Vagina (tissue), 2 donors: ENCODE measurements at regions not wholly inside any gene's neighbourhood (a gene's known extent, or its start where the extent isn't known, plus 50 kb on each side); places are given as distances from the start of the nearest gene placed in this dataset.

Experiments used
- POLR2AphosphoS5 ChIP-seq, 2 donors: sonication (generic); formaldehyde crosslinking; IDR thresholded peaks; one replicate each; pipeline ENCODE4 v1.9.0; 2017; ENCODE audit warnings: antibody characterized with exemption in 2 of 2, mild to moderate bottlenecking in 2 of 2, low read depth in 1 of 2; ENCODE audit not compliant: insufficient read depth in 1 of 2
- TF ChIP-seq, protein P1 (sequence below), 3 experiments: fragments of 450-650 bp in 2 of 3; fragments of 200-600 bp in 1 of 3; sonication (generic) in 1 of 3; IDR thresholded peaks; one replicate each; pipeline ENCODE4 v1.5.1; 2017 to 2019; ENCODE audit warnings: antibody characterized with exemption in 3 of 3, mild to moderate bottlenecking in 2 of 3, moderate library complexity in 2 of 3

GRCh38 chr14:51485733-51486132 is 166.0 kb upstream of the FRMD6 start:
- TF ChIP-seq, protein P1, sequence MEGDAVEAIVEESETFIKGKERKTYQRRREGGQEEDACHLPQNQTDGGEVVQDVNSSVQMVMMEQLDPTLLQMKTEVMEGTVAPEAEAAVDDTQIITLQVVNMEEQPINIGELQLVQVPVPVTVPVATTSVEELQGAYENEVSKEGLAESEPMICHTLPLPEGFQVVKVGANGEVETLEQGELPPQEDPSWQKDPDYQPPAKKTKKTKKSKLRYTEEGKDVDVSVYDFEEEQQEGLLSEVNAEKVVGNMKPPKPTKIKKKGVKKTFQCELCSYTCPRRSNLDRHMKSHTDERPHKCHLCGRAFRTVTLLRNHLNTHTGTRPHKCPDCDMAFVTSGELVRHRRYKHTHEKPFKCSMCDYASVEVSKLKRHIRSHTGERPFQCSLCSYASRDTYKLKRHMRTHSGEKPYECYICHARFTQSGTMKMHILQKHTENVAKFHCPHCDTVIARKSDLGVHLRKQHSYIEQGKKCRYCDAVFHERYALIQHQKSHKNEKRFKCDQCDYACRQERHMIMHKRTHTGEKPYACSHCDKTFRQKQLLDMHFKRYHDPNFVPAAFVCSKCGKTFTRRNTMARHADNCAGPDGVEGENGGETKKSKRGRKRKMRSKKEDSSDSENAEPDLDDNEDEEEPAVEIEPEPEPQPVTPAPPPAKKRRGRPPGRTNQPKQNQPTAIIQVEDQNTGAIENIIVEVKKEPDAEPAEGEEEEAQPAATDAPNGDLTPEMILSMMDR (IDR thresholded peaks at IDR 0.05), result no peak
- no peak for TF ChIP-seq POLR2AphosphoS5 (IDR thresholded peaks at IDR 0.05; ENCODE audit: insufficient read depth in 1 of 2, low read depth in 1 of 2)
